A549 (cell line): ENCODE measurements at regions not wholly inside any gene's neighbourhood (a gene's known extent, or its start where the extent isn't known, plus 50 kb on each side); places are given as distances from the start of the nearest gene placed in this dataset.

Source experiments
- CBX8 ChIP-seq: fragments of 200-600 bp; sonication (generic); IDR thresholded peaks from 2 replicates; pipeline ENCODE4 v1.6.1; 2016
- KDM5A ChIP-seq: fragments of 200-600 bp; sonication (generic); IDR thresholded peaks from 2 replicates; pipeline ENCODE4 v1.6.1; 2016; ENCODE audit warnings: antibody characterized with exemption, mild to moderate bottlenecking
- MAFK ChIP-seq: fragments of 450-650 bp; IDR thresholded peaks from 2 replicates; pipeline ENCODE4 v1.6.1; 2014; ENCODE audit not compliant: partially characterized antibody
- MAX ChIP-seq: IDR thresholded peaks from 2 replicates; pipeline ENCODE4 v1.6.1; 2012
- ZSCAN20 ChIP-seq: fragments of 250-450 bp; sonication (Bioruptor Pico); IDR thresholded peaks from 2 replicates; pipeline ENCODE4 v1.8.0; 2022; ENCODE audit warnings: mild to moderate bottlenecking, moderate library complexity
- TF ChIP-seq, protein P1 (sequence below): fragments of >200 bp; sonication (Bioruptor Twin); formaldehyde crosslinking; IDR thresholded peaks from 3 replicates; pipeline ENCODE4 v1.5.1; 2016
- TF ChIP-seq, protein P2 (sequence below): fragments of 200-600 bp; sonication (generic); IDR thresholded peaks from 2 replicates; pipeline ENCODE4 v1.6.1; 2016; ENCODE audit warnings: antibody characterized with exemption, mild to moderate bottlenecking, moderate library complexity

DNA sequence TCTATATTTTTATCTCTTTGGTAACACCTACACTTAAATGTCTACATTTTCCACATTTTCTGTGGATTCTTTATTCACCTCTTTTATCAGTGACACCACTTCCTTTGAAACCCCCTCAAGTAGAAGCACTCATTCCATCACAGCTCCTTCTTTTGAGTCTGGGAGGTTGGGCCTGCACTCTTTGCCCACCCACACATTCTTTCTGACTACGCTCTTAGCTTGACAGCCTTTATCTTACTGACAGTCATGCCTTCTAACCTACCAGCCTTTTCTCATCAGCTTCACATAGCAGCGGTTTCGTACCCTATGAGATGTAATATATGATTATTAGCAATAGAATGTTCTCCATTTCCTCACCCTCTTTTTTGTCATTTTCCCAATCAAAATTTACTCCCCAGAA, 151.9 kb downstream of the TNFSF18 start:
- TF ChIP-seq, protein P1, sequence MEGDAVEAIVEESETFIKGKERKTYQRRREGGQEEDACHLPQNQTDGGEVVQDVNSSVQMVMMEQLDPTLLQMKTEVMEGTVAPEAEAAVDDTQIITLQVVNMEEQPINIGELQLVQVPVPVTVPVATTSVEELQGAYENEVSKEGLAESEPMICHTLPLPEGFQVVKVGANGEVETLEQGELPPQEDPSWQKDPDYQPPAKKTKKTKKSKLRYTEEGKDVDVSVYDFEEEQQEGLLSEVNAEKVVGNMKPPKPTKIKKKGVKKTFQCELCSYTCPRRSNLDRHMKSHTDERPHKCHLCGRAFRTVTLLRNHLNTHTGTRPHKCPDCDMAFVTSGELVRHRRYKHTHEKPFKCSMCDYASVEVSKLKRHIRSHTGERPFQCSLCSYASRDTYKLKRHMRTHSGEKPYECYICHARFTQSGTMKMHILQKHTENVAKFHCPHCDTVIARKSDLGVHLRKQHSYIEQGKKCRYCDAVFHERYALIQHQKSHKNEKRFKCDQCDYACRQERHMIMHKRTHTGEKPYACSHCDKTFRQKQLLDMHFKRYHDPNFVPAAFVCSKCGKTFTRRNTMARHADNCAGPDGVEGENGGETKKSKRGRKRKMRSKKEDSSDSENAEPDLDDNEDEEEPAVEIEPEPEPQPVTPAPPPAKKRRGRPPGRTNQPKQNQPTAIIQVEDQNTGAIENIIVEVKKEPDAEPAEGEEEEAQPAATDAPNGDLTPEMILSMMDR, result no peak
- no peak for TF ChIP-seq MAFK
- TF ChIP-seq, protein P2, sequence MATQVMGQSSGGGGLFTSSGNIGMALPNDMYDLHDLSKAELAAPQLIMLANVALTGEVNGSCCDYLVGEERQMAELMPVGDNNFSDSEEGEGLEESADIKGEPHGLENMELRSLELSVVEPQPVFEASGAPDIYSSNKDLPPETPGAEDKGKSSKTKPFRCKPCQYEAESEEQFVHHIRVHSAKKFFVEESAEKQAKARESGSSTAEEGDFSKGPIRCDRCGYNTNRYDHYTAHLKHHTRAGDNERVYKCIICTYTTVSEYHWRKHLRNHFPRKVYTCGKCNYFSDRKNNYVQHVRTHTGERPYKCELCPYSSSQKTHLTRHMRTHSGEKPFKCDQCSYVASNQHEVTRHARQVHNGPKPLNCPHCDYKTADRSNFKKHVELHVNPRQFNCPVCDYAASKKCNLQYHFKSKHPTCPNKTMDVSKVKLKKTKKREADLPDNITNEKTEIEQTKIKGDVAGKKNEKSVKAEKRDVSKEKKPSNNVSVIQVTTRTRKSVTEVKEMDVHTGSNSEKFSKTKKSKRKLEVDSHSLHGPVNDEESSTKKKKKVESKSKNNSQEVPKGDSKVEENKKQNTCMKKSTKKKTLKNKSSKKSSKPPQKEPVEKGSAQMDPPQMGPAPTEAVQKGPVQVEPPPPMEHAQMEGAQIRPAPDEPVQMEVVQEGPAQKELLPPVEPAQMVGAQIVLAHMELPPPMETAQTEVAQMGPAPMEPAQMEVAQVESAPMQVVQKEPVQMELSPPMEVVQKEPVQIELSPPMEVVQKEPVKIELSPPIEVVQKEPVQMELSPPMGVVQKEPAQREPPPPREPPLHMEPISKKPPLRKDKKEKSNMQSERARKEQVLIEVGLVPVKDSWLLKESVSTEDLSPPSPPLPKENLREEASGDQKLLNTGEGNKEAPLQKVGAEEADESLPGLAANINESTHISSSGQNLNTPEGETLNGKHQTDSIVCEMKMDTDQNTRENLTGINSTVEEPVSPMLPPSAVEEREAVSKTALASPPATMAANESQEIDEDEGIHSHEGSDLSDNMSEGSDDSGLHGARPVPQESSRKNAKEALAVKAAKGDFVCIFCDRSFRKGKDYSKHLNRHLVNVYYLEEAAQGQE, result no peak
- no peak for TF ChIP-seq ZSCAN20 (CRISPR knock-in tag)
- TF ChIP-seq KDM5A, result no peak
- no peak for TF ChIP-seq MAX
- TF ChIP-seq CBX8, result no peak
